ENCODE measurements at regions not wholly inside any gene's neighbourhood (a gene's known extent, or its start where the extent isn't known, plus 50 kb on each side); places are given as distances from the start of the nearest gene placed in this dataset.

GRCh38 chr2:175734686-175735085 is 267.4 kb downstream of the LNPK start:
- TF ChIP-seq CTCF (IDR thresholded peaks at IDR 0.05; ENCODE audit: borderline replicate concordance, extremely low read depth, insufficient read depth) = no peak
- intact Hi-C loops (cut with DNase I) = no loop called here

GRCh38 chr2:175732531-175732930 is 269.5 kb downstream of the LNPK start:
- no peak for FAIRE-seq
- no peaks in the 10 kb centered on the region for H3K27me3 ChIP-seq (ENCODE audit: control insufficient read depth, insufficient read depth, low read length)
- intact Hi-C loops (cut with DNase I) = no loop called here
- TF ChIP-seq CTCF (IDR thresholded peaks at IDR 0.05; ENCODE audit: borderline replicate concordance, extremely low read depth, insufficient read depth) = no peak
- DNase-seq = no peak
- no peak overlapping the region for H3K9ac ChIP-seq (ENCODE audit: low read length in 3 of 3)
- H3K4me3 ChIP-seq (ENCODE audit: low read length in 3 of 3) = no peak overlapping the region
- H3K36me3 ChIP-seq (ENCODE audit: control insufficient read depth in 2 of 3, insufficient read depth in 3 of 3, low read length in 3 of 3) = no peaks in the 10 kb centered on the region
- H3K4me1 ChIP-seq (ENCODE audit: control insufficient read depth in 2 of 3, insufficient read depth in 2 of 3, low read depth in 1 of 3, low read length in 3 of 3) = no peaks in the 10 kb centered on the region
- no peak overlapping the region for H3K27ac ChIP-seq (ENCODE audit: low read depth in 2 of 2, low read length in 2 of 2)
- H3K9me3 ChIP-seq (ENCODE audit: control insufficient read depth in 2 of 3, insufficient read depth in 1 of 3, low read length in 3 of 3) = no peaks in the 10 kb centered on the region

More at GRCh38 chr2:175734686-175735085, 267.4 kb downstream of the LNPK start:
- H3K36me3 ChIP-seq (ENCODE audit: control insufficient read depth in 2 of 3, insufficient read depth in 3 of 3, low read length in 3 of 3) = no peaks in the 10 kb centered on the region
- no peaks in the 10 kb centered on the region for H3K4me1 ChIP-seq (ENCODE audit: control insufficient read depth in 2 of 3, insufficient read depth in 2 of 3, low read depth in 1 of 3, low read length in 3 of 3)
- H3K4me3 ChIP-seq (ENCODE audit: low read length in 3 of 3) = no peak overlapping the region
- DNase-seq = peak in 2 of 5 donors; percentile 9 to 73
- no peaks in the 10 kb centered on the region for H3K27me3 ChIP-seq (ENCODE audit: control insufficient read depth, insufficient read depth, low read length)
- no peak for FAIRE-seq
- no peak overlapping the region for H3K27ac ChIP-seq (ENCODE audit: low read depth in 2 of 2, low read length in 2 of 2)
- no peaks in the 10 kb centered on the region for H3K9me3 ChIP-seq (ENCODE audit: control insufficient read depth in 2 of 3, insufficient read depth in 1 of 3, low read length in 3 of 3)
- no peak overlapping the region for H3K9ac ChIP-seq (ENCODE audit: low read length in 3 of 3)

DNA sequence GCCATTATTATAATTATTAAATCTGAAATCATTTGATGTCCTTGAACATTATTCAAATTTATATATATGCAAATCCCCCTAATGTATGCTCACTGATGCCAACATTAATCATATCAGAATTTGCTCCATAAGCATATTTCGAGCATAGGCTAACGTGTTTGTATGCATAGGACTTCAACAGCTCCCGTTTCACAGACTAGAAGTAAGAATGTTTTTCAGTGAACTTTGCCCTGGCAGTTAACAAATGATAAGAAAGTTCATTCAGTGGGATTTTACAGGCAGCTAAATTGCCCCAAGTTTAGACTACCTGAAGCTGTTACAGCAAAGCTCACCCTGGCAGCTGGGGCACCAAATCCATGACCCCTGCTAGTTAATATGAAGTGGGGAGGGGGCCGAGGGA is 272.0 kb downstream of the LNPK start:
- FAIRE-seq (no peak), DNase-seq (no peak)
- Histone ChIP-seq H3K9me3 (ENCODE audit: control insufficient read depth in 2 of 3, insufficient read depth in 1 of 3, low read length in 3 of 3) (no peaks in the 10 kb centered on the region), H3K4me1 (ENCODE audit: control insufficient read depth in 2 of 3, insufficient read depth in 2 of 3, low read depth in 1 of 3, low read length in 3 of 3) (no peaks in the 10 kb centered on the region), H3K27ac (ENCODE audit: low read depth in 2 of 2, low read length in 2 of 2) (no peak overlapping the region), H3K4me3 (ENCODE audit: low read length in 3 of 3) (no peak overlapping the region), H3K27me3 (ENCODE audit: control insufficient read depth, insufficient read depth, low read length) (no peaks in the 10 kb centered on the region), H3K36me3 (ENCODE audit: control insufficient read depth in 2 of 3, insufficient read depth in 3 of 3, low read length in 3 of 3) (no peaks in the 10 kb centered on the region), H3K9ac (ENCODE audit: low read length in 3 of 3) (no peak overlapping the region)
- TF ChIP-seq CTCF (IDR thresholded peaks at IDR 0.05; ENCODE audit: borderline replicate concordance, extremely low read depth, insufficient read depth) = no peak
- intact Hi-C loops (cut with DNase I) = no loop called here

- DNase-seq (no peak), FAIRE-seq (no peak)
- no peaks in the 10 kb centered on the region for H3K9me3 ChIP-seq (ENCODE audit: control insufficient read depth in 2 of 3, insufficient read depth in 1 of 3, low read length in 3 of 3)
- H3K9ac ChIP-seq (ENCODE audit: low read length in 3 of 3) = no peak overlapping the region
- no peaks in the 10 kb centered on the region for H3K36me3 ChIP-seq (ENCODE audit: control insufficient read depth in 2 of 3, insufficient read depth in 3 of 3, low read length in 3 of 3)
- TF ChIP-seq CTCF (IDR thresholded peaks at IDR 0.05; ENCODE audit: borderline replicate concordance, extremely low read depth, insufficient read depth) = no peak
- H3K4me1 ChIP-seq (ENCODE audit: control insufficient read depth in 2 of 3, insufficient read depth in 2 of 3, low read depth in 1 of 3, low read length in 3 of 3) = no peaks in the 10 kb centered on the region
- H3K27me3 ChIP-seq (ENCODE audit: control insufficient read depth, insufficient read depth, low read length) = no peaks in the 10 kb centered on the region
- H3K4me3 ChIP-seq (ENCODE audit: low read length in 3 of 3) = no peak overlapping the region
- intact Hi-C loops (cut with DNase I) = no loop called here
- H3K27ac ChIP-seq (ENCODE audit: low read depth in 2 of 2, low read length in 2 of 2) = no peak overlapping the region
These were observed 272.9 kb downstream of the LNPK start for GRCh38 chr2:175729049-175729706.

All from kidney (tissue), 13 donors.